Ovary (tissue), 7 donors: ENCODE measurements at regions not wholly inside any gene's neighbourhood (a gene's known extent, or its start where the extent isn't known, plus 50 kb on each side); places are given as distances from the start of the nearest gene placed in this dataset.

Source experiments
- DNase-seq, 5 donors: peaks; one replicate each; pipeline ENCODE4 v3.0.0-alpha.2; 2019 to 2020
- H3K27ac ChIP-seq, 2 donors: fragments of 200-600 bp; one replicate each; pipeline versions ENCODE4 v1.5.1 to v1.8.0; 2019 to 2022
- H3K27me3 ChIP-seq: fragments of 200-600 bp; one replicate; pipeline ENCODE4 v1.8.0; 2022
- H3K36me3 ChIP-seq: fragments of 200-600 bp; sonication (generic); one replicate; pipeline ENCODE4 v1.5.1; 2019
- H3K4me1 ChIP-seq: one replicate; pipeline ENCODE4 v1.8.1; 2013; ENCODE audit warnings: mild to moderate bottlenecking, moderate library complexity; ENCODE audit not compliant: insufficient read depth
- H3K4me3 ChIP-seq: fragments of 200-600 bp; sonication (generic); one replicate; pipeline ENCODE4 v1.5.1; 2017
- H3K9me3 ChIP-seq, 2 donors: fragments of 200-600 bp in 1 of 2; sonication (generic) in 1 of 2; one replicate each; pipeline versions ENCODE4 v1.5.1 to v1.8.1; 2013 to 2019; ENCODE audit warnings: mild to moderate bottlenecking in 1 of 2, moderate library complexity in 1 of 2
- CTCF ChIP-seq, 3 donors: fragments of 450-650 bp in 2 of 3; fragments of 200-600 bp in 1 of 3; IDR thresholded peaks; one replicate each; pipeline versions ENCODE4 v1.5.1 to v1.8.0; 2016 to 2022; ENCODE audit warnings: antibody characterized with exemption in 3 of 3, mild to moderate bottlenecking in 1 of 3
- EP300 ChIP-seq: sonication (generic); formaldehyde crosslinking; IDR thresholded peaks from one replicate; pipeline ENCODE4 v1.6.1; 2017; ENCODE audit warnings: antibody characterized with exemption
- POLR2A ChIP-seq: fragments of 450-650 bp; IDR thresholded peaks from one replicate; pipeline ENCODE4 v1.6.1; 2017; ENCODE audit warnings: antibody characterized with exemption, mild to moderate bottlenecking, moderate library complexity
- WGBS, 3 donors: extraction: QIAGEN DNeasy Blood & Tissue Kit in 1 of 3; methylation state at CpG; one replicate each; pipeline versions ENCODE4 v1.1.5 to v1.1.7; 2013 to 2017; 5-methylcytosine and 5-hydroxymethylcytosine counted together
- intact Hi-C, 4 donors: fragments of 100-400 bp; cut with DNase I; formaldehyde crosslinking; loops; one replicate each; pipeline versions ENCODE4 v1.11.0 to v1.15.1; 2022 to 2023
- donor health status: DM: no; HTN: no; CAD: no; lungs with moderate emphysema.
- donor health status: DM: no; HTN: no; CAD: no.
- donor health status: Bipolar disorder and iron deficiency.
- donor health status: DM: no; HTN: no; CAD: no.
- donor health status: DM: yes; HTN: yes; CAD: no.

DNA sequence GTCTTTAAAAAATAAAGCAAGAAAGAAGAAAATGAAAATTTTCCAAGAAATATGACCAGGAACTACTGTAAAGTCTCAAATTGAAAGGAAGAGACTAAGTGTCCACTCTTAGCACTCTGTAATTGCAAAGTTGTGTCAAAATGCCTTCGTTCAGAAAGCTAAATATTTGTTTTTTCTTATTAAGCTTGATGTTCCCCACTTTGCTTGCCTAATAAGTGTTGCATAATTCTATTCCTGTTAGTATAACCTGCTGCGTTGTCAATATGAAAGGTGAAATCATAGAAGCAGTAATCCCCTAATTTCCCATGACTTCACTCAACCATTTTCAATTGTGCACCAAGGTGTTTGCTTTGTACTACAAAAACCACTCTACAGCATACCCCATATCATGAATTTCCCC lies 442.9 kb upstream of the CTSO start:
- Histone ChIP-seq H3K27me3 (no peaks in the 10 kb centered on the region), H3K4me3 (no peak overlapping the region), H3K9me3 (no peaks in the 10 kb centered on the region), H3K4me1 (no peaks in the 10 kb centered on the region), H3K27ac (no peak overlapping the region), H3K36me3 (no peaks in the 10 kb centered on the region)
- intact Hi-C loops, result no loop called here
- DNase-seq, result no peak
- WGBS, 3 donors, result 69 to 92% (median 89%) methylated on average over 2 of the region's 2 CpGs
- no peak for TF ChIP-seq POLR2A
- no peak for TF ChIP-seq CTCF (IDR thresholded peaks at IDR 0.05)
- no peak for TF ChIP-seq EP300

- 71 to 89% (median 72%) methylated on average over 2 of the region's 2 CpGs for WGBS, 3 donors
- TF ChIP-seq CTCF (IDR thresholded peaks at IDR 0.05) (no peak), POLR2A (no peak), EP300 (no peak)
- H3K27ac ChIP-seq, result no peak overlapping the region
Observed at GRCh38 chr4:156391325-156391653, 437.6 kb upstream of the CTSO start.

DNA sequence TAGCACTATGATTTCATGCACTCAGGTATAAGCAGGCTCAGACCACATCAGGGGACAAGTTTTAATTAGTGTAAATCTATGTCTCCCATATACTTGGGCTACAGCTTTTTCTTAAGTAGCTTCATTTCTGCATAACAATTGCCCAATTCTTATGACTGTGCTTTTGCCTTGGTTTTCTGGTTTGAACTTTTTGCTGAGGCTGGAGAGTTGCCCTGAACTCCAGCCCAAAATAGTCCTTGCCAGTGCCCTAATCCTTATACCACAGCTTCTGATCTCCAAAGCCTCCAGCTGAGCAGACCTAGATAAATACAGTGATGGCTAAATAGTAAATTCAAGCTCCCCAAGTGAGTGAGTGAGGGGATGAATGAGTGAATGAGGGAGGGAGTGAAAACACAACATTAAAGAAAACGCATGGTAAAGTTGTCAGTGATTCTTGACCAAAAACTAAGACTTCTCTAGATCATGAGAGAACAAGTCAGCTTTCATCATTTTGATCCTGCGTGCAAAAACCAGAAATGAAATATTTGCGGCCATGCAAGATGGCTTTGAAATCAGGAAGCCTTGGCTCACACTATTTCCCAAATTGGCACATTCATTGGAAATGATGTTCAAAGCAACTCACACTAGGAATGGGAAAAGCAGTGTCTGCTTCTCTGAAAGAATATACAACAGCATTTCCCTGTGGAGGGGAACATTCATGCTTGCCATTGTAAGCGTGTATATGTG lies 437.1 kb upstream of the CTSO start:
- Histone ChIP-seq H3K4me3 (no peak overlapping the region), H3K9me3 (no peaks in the 10 kb centered on the region), H3K4me1 (no peaks in the 10 kb centered on the region), H3K36me3 (no peaks in the 10 kb centered on the region), H3K27ac (no peak overlapping the region), H3K27me3 (no peaks in the 10 kb centered on the region)
- 87 to 95% (median 90%) methylated on average over 4 of the region's 4 CpGs for WGBS, 3 donors
- intact Hi-C loops, result no loop called here
- DNase-seq, result no peak
- TF ChIP-seq CTCF (IDR thresholded peaks at IDR 0.05) (no peak), POLR2A (no peak), EP300 (no peak)

More at GRCh38 chr4:156391325-156391653, 437.6 kb upstream of the CTSO start:
- Histone ChIP-seq H3K27me3 (no peaks in the 10 kb centered on the region), H3K4me1 (no peaks in the 10 kb centered on the region), H3K4me3 (no peak overlapping the region), H3K36me3 (no peaks in the 10 kb centered on the region), H3K9me3 (no peaks in the 10 kb centered on the region)
- intact Hi-C loops, result no loop called here
- no peak for DNase-seq

DNA sequence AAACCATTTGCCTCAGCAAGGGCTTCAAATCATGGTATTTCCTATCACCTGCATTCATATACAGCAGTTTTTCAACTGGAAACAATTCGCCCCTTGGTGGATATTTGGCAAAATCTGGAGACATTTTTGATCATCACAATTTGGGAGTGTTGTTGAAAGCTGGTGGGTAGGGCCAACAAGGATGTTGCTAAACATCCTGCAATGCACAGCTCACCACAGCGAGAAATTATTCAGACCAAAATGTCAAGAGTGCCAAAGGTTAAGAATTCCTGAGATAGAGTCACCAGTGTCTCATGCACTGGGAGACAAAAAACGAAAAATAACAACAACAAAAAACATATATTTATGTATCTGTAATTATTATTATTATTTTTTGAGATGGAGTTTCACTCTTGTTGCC lies 435.2 kb upstream of the CTSO start:
- DNase-seq, result no peak
- WGBS, 3 donors, result 78 to 90% (median 85%) methylated on average over 3 of the region's 3 CpGs
- Histone ChIP-seq H3K9me3 (no peaks in the 10 kb centered on the region), H3K27me3 (no peaks in the 10 kb centered on the region), H3K27ac (no peak overlapping the region), H3K36me3 (no peaks in the 10 kb centered on the region), H3K4me3 (no peak overlapping the region), H3K4me1 (no peaks in the 10 kb centered on the region)
- TF ChIP-seq POLR2A (no peak), CTCF (IDR thresholded peaks at IDR 0.05) (no peak), EP300 (no peak)
- intact Hi-C loops, result no loop called here
